K562 (cell line): ENCODE measurements at regions not wholly inside any gene's neighbourhood (a gene's known extent, or its start where the extent isn't known, plus 50 kb on each side); places are given as distances from the start of the nearest gene placed in this dataset.

ENCODE experiments used
- ATAC-seq: fragments of 200-7000 bp; cut with Tn5 transposase; 3 replicates; pipeline ENCODE4 v1.9.1; 2020; ENCODE audit warnings: moderate library complexity
- BruUV-seq: library from RNA; stranded (reverse); fragments of 400-500 nt; replicated peaks from 2 replicates; lab custom pipeline; 2021; lab: Mats Ljungman, UMichigan
- CTCF ChIA-PET: fragments of 300-600 bp; formaldehyde crosslinking; extraction: SDS; loops from one replicate; lab custom pipeline; 2021; ENCODE audit warnings: low intra/inter-chr PET ratio; lab: Yijun Ruan, JAX
- POLR2A ChIA-PET: fragments of 300-600, 350-650 bp; sonication (Branson Sonifier 250); formaldehyde crosslinking; extraction: SDS; loops from one replicate; lab custom pipeline; 2021; ENCODE audit warnings: antibody characterized with exemption, inconsistent platforms; lab: Yijun Ruan, JAX
- DNase-seq, 4 experiments: peaks; one replicate each; pipeline versions ENCODE4 v3.0.0 to v3.0.0-alpha.2; 2011 to 2018; ENCODE audit warnings: low spot score in 3 of 4, mixed read lengths in 3 of 4; ENCODE audit errors: extremely low read depth in 1 of 4
- FAIRE-seq: peaks from 2 replicates; lab custom pipeline; 2011; peaks lifted over from hg19 to GRCh38; lab: Jason Lieb, UNC
- H2AFZ ChIP-seq: 2 replicates; pipeline ENCODE4 v1.6.0; 2011; ENCODE audit warnings: low read depth, low read length, control low read depth, inconsistent platforms
- H3K27ac ChIP-seq: fragments of 200-600 bp; 3 replicates; pipeline ENCODE4 v1.8.0; 2011; ENCODE audit warnings: low read depth, mild to moderate bottlenecking, control low read depth, inconsistent platforms, low read length, moderate library complexity, mixed read lengths; ENCODE audit errors: extremely low read depth
- H3K27me3 ChIP-seq, 2 experiments: fragments of 300-600 bp in 1 of 2; 2 replicates in 1 of 2; 3 replicates in 1 of 2; pipeline versions ENCODE4 v1.6.0 to v1.8.0; 2011; ENCODE audit warnings: inconsistent platforms in 2 of 2, low read length in 2 of 2, mild to moderate bottlenecking in 1 of 2, mixed read lengths in 1 of 2, moderate library complexity in 1 of 2; ENCODE audit not compliant: control insufficient read depth in 2 of 2, insufficient read depth in 2 of 2
- H3K36me3 ChIP-seq: fragments of 300-600 bp; 3 replicates; pipeline ENCODE4 v1.8.0; 2011; ENCODE audit warnings: mild to moderate bottlenecking, low read length, inconsistent platforms; ENCODE audit not compliant: control insufficient read depth, insufficient read depth
- H3K4me1 ChIP-seq, 2 experiments: fragments of 200-600 bp in 1 of 2; replicated peaks in 1 of 2; 2 replicates in 1 of 2; 3 replicates in 1 of 2; pipeline versions ENCODE4 v1.5.1 to v1.8.0; 2011; ENCODE audit warnings: inconsistent platforms in 2 of 2, low read length in 2 of 2, mild to moderate bottlenecking in 1 of 2, mixed read lengths in 1 of 2, moderate library complexity in 1 of 2; ENCODE audit not compliant: control insufficient read depth in 2 of 2, insufficient read depth in 2 of 2
- H3K4me2 ChIP-seq: 2 replicates; pipeline ENCODE4 v1.6.1; 2011; ENCODE audit warnings: low read length, control low read depth, inconsistent platforms, mixed read lengths; ENCODE audit not compliant: insufficient read depth
- H3K4me3 ChIP-seq: fragments of 200-600 bp; sonication (generic), shearing (Covaris generic); 2 replicates; pipeline ENCODE4 v1.5.1; 2016; ENCODE audit warnings: control low read depth, inconsistent platforms
- H3K79me2 ChIP-seq: fragments of 200-600 bp; 3 replicates; pipeline ENCODE4 v1.8.0; 2011; ENCODE audit warnings: low read length, inconsistent platforms; ENCODE audit not compliant: control insufficient read depth, insufficient read depth
- H3K9ac ChIP-seq, 2 experiments: 2 replicates each; pipeline versions ENCODE4 v1.6.0 to v1.6.1; 2011; ENCODE audit warnings: low read depth in 2 of 2, low read length in 2 of 2, control low read depth in 1 of 2, inconsistent platforms in 1 of 2, mild to moderate bottlenecking in 1 of 2, mixed read lengths in 1 of 2; ENCODE audit not compliant: insufficient read depth in 1 of 2
- H3K9me1 ChIP-seq: one replicate; pipeline ENCODE4 v1.6.0; 2011; ENCODE audit warnings: inconsistent platforms, mild to moderate bottlenecking, low read length, moderate library complexity; ENCODE audit not compliant: control insufficient read depth, insufficient read depth
- H3K9me3 ChIP-seq: replicated peaks from 2 replicates; pipeline ENCODE4 v1.5.1; 2011; ENCODE audit warnings: low read depth, low read length, inconsistent platforms; ENCODE audit not compliant: control insufficient read depth, insufficient read depth
- H4K20me1 ChIP-seq: replicated peaks from 2 replicates; pipeline ENCODE4 v1.6.1; 2011; ENCODE audit warnings: low read length, inconsistent platforms, mixed read lengths; ENCODE audit not compliant: control insufficient read depth, insufficient read depth
- ATF1 ChIP-seq, 2 experiments: fragments of 450-650 bp in 1 of 2; IDR thresholded peaks; 2 replicates each; pipeline ENCODE4 v1.6.1; 2016; ENCODE audit warnings: missing compliant biosample characterization in 1 of 2, missing genetic modification characterization in 1 of 2
- DMBX1 ChIP-seq: fragments of 250-450 bp; sonication (Bioruptor Pico); IDR thresholded peaks from 2 replicates; pipeline ENCODE4 v1.8.0; 2022; ENCODE audit warnings: inconsistent platforms, mild to moderate bottlenecking, moderate library complexity, borderline replicate concordance
- ELF4 ChIP-seq: fragments of 450-650 bp; formaldehyde crosslinking; IDR thresholded peaks from 2 replicates; pipeline ENCODE4 v1.4.0; 2022; ENCODE audit warnings: missing genetic modification characterization
- FIP1L1 ChIP-seq: fragments of 200-400 bp; formaldehyde crosslinking; IDR thresholded peaks from 2 replicates; pipeline ENCODE4 v1.6.1; 2018; ENCODE audit warnings: mild to moderate bottlenecking, low read depth, low read length; ENCODE audit not compliant: poor library complexity, severe bottlenecking
- KAT7 ChIP-seq: sonication (generic); formaldehyde crosslinking; IDR thresholded peaks from 2 replicates; pipeline ENCODE4 v1.8.0; 2022; ENCODE audit warnings: missing genetic modification reagents, mild to moderate bottlenecking, borderline replicate concordance
- KLF16 ChIP-seq: IDR thresholded peaks from 2 replicates; pipeline ENCODE4 v1.6.1; 2016; ENCODE audit warnings: antibody characterized with exemption
- NCOA6 ChIP-seq: fragments of 450-650 bp; IDR thresholded peaks from 2 replicates; pipeline ENCODE4 v1.6.1; 2017; ENCODE audit warnings: mild to moderate bottlenecking
- NELFE ChIP-seq: IDR thresholded peaks from 2 replicates; pipeline ENCODE4 v1.6.1; 2011; ENCODE audit warnings: mild to moderate bottlenecking; ENCODE audit not compliant: insufficient read depth, insufficient read length
- NFIX ChIP-seq: fragments of 250-450 bp; sonication (Bioruptor Pico); IDR thresholded peaks from 2 replicates; pipeline ENCODE4 v1.4.0; 2020; ENCODE audit warnings: low read depth, mild to moderate bottlenecking, moderate library complexity
- NFYB ChIP-seq: IDR thresholded peaks from 2 replicates; pipeline ENCODE4 v1.6.1; 2011; ENCODE audit warnings: mild to moderate bottlenecking, moderate library complexity; ENCODE audit not compliant: insufficient read length; ENCODE audit errors: extremely low read depth
- TEAD4 ChIP-seq, 2 experiments: sonication (generic) in 1 of 2; formaldehyde crosslinking in 1 of 2; IDR thresholded peaks; 2 replicates each; pipeline versions ENCODE4 v1.6.1 to v1.8.0; 2012 to 2022; ENCODE audit warnings: borderline replicate concordance in 1 of 2, inconsistent platforms in 1 of 2, low read length in 1 of 2, mild to moderate bottlenecking in 1 of 2, missing genetic modification reagents in 1 of 2
- THRAP3 ChIP-seq: fragments of 450-650 bp; IDR thresholded peaks from 2 replicates; pipeline ENCODE4 v1.6.1; 2016; ENCODE audit warnings: mild to moderate bottlenecking, inconsistent platforms, borderline replicate concordance
- ZNF197 ChIP-seq: fragments of 200-800 bp; sonication (Bioruptor generic); IDR thresholded peaks from 2 replicates; pipeline ENCODE4 v1.6.1; 2016; ENCODE audit warnings: low read depth, missing genetic modification characterization, missing compliant biosample characterization
- ZNF398 ChIP-seq: fragments of 250-450 bp; sonication (Bioruptor Pico); IDR thresholded peaks from 2 replicates; pipeline ENCODE4 v1.8.0; 2021; ENCODE audit warnings: moderate library complexity, mild to moderate bottlenecking, inconsistent platforms
- ZNF707 ChIP-seq: fragments of 250-450 bp; sonication (Bioruptor Pico); conservative IDR thresholded peaks from 2 replicates; pipeline ENCODE4 v1.8.0; 2022; ENCODE audit warnings: inconsistent platforms, mild to moderate bottlenecking, moderate library complexity
- WGBS: fragments of 100-300 bp; shearing (Covaris generic); methylation state at CpG from one replicate; pipeline ENCODE4 v1.1.6; 2016; ENCODE audit warnings: low coverage, mixed read lengths; ENCODE audit not compliant: insufficient coverage; ENCODE audit errors: missing lambda C conversion rate; 5-methylcytosine and 5-hydroxymethylcytosine counted together
- in situ Hi-C: fragments of 300-500 bp; cut with MboI; formaldehyde crosslinking; loops from 4 replicates; pipeline ENCODE4 v1.15.0; 2018; ENCODE audit warnings: inconsistent platforms, mixed read lengths
- intact Hi-C: fragments of 100-400 bp; cut with micrococcal nuclease; formaldehyde crosslinking; loops from 2 replicates; pipeline ENCODE4 v1.14.2; 2022

- Histone ChIP-seq H3K27me3 (no peaks in the 10 kb centered on the region), H3K79me2 (no peaks in the 10 kb centered on the region), H3K4me1 (no peaks in the 10 kb centered on the region), H2AFZ (no peak overlapping the region), H3K9me3 (no peaks in the 10 kb centered on the region), H3K4me3 (no peak overlapping the region), H4K20me1 (no peaks in the 10 kb centered on the region), H3K36me3 (no peaks in the 10 kb centered on the region), H3K4me2 (no peak overlapping the region), H3K9me1 (no peaks in the 10 kb centered on the region), H3K9ac (no peak overlapping the region), H3K27ac (no peak overlapping the region)
- TF ChIP-seq KAT7 (CRISPR knock-in tag), result no peak
- no peak for TF ChIP-seq ZNF398
- TF ChIP-seq ELF4, result no peak
- TF ChIP-seq NCOA6, result no peak
- TF ChIP-seq ZNF707, result no peak
- TF ChIP-seq TEAD4 (IDR thresholded peaks at IDR 0.05; ENCODE audit: low read length), result no peak
- no peak for TF ChIP-seq TEAD4 (CRISPR knock-in tag; IDR thresholded peaks at IDR 0.05; ENCODE audit: borderline replicate concordance)
- TF ChIP-seq FIP1L1, result no peak
- TF ChIP-seq DMBX1 (CRISPR knock-in tag), result no peak
- no peak for TF ChIP-seq ATF1 (CRISPR knock-in tag; IDR thresholded peaks at IDR 0.05)
- no peak for TF ChIP-seq ATF1 (tag; IDR thresholded peaks at IDR 0.05)
- no peak for TF ChIP-seq KLF16
- TF ChIP-seq ZNF197 (CRISPR knock-in tag), result no peak
- TF ChIP-seq NFYB, result no peak
- no peak for TF ChIP-seq NELFE
- no peak for TF ChIP-seq THRAP3
- no peak for TF ChIP-seq NFIX (CRISPR knock-in tag)
- POLR2A ChIA-PET, result no interaction called here
- CTCF ChIA-PET, result no interaction called here
- in situ Hi-C loops, result no loop called here
- 6% methylated on average over 1 of the region's 1 CpG for WGBS
- FAIRE-seq, result no peak
- no TSS peak for BruUV-seq
- no peak for DNase-seq
- intact Hi-C loops, result no loop called here
- no peak for ATAC-seq
Measured at GRCh38 chr13:53683146-53683545, 654.5 kb downstream of the OLFM4 start.
